Mesenchymal stem cell (in vitro differentiated cells and primary cell): ENCODE measurements at regions not wholly inside any gene's neighbourhood (a gene's known extent, or its start where the extent isn't known, plus 50 kb on each side); places are given as distances from the start of the nearest gene placed in this dataset.
A peak's percentile ranks its signal among the peaks of the same experiment; 100 is the strongest.

Experiments
- DNase-seq: peaks from one replicate; pipeline ENCODE4 v3.0.0-alpha.2; 2013
- H2AFZ ChIP-seq: one replicate; pipeline ENCODE4 v1.6.1; 2013; ENCODE audit warnings: low read depth, mild to moderate bottlenecking, control low read depth, inconsistent platforms, low read length, moderate library complexity
- H2AK5ac ChIP-seq: 2 replicates; pipeline ENCODE4 v1.6.1; 2013; ENCODE audit warnings: low read length, moderate library complexity, mild to moderate bottlenecking, inconsistent platforms; ENCODE audit not compliant: severe bottlenecking
- H2BK120ac ChIP-seq: one replicate; pipeline ENCODE4 v1.6.1; 2013; ENCODE audit warnings: low read depth, mild to moderate bottlenecking, inconsistent platforms, low read length, moderate library complexity
- H2BK12ac ChIP-seq, 2 experiments: one replicate each; pipeline ENCODE4 v1.6.1; 2013; ENCODE audit warnings: inconsistent platforms in 2 of 2, low read length in 2 of 2, mild to moderate bottlenecking in 2 of 2, moderate library complexity in 2 of 2, control low read depth in 1 of 2
- H2BK15ac ChIP-seq: one replicate; pipeline ENCODE4 v1.6.1; 2013; ENCODE audit warnings: mild to moderate bottlenecking, low read depth, inconsistent platforms; ENCODE audit not compliant: poor library complexity, severe bottlenecking
- H2BK5ac ChIP-seq: 2 replicates; pipeline ENCODE4 v1.6.1; 2013; ENCODE audit warnings: low read depth, mild to moderate bottlenecking, low read length, control low read depth, inconsistent platforms; ENCODE audit not compliant: poor library complexity, severe bottlenecking
- H3K14ac ChIP-seq, 2 experiments: one replicate each; pipeline ENCODE4 v1.6.1; 2013; ENCODE audit warnings: inconsistent platforms in 2 of 2, low read length in 2 of 2, control low read depth in 1 of 2, mild to moderate bottlenecking in 1 of 2, moderate library complexity in 1 of 2
- H3K18ac ChIP-seq, 2 experiments: one replicate each; pipeline ENCODE4 v1.6.1; 2013; ENCODE audit warnings: inconsistent platforms in 2 of 2, low read length in 2 of 2, control low read depth in 1 of 2, low read depth in 1 of 2, mild to moderate bottlenecking in 1 of 2
- H3K23ac ChIP-seq, 2 experiments: one replicate each; pipeline ENCODE4 v1.6.1; 2013; ENCODE audit warnings: inconsistent platforms in 2 of 2, low read length in 2 of 2, mild to moderate bottlenecking in 2 of 2, moderate library complexity in 2 of 2, control low read depth in 1 of 2
- H3K27ac ChIP-seq: 2 replicates; pipeline ENCODE4 v1.5.1; 2013; ENCODE audit warnings: mild to moderate bottlenecking, moderate library complexity, low read length, control low read depth, inconsistent platforms; ENCODE audit not compliant: poor library complexity, severe bottlenecking
- H3K27me3 ChIP-seq, 2 experiments: 2 replicates each; pipeline versions ENCODE4 v1.6.1 to v1.7.0; 2013; ENCODE audit warnings: low read length in 2 of 2, mild to moderate bottlenecking in 2 of 2, moderate library complexity in 2 of 2, control low read depth in 1 of 2, inconsistent platforms in 1 of 2; ENCODE audit not compliant: control insufficient read depth in 1 of 2, insufficient read depth in 1 of 2
- H3K36me3 ChIP-seq, 2 experiments: 2 replicates each; pipeline versions ENCODE4 v1.6.1 to v1.7.0; 2013; ENCODE audit warnings: low read length in 2 of 2, control low read depth in 1 of 2, inconsistent platforms in 1 of 2, low read depth in 1 of 2, mild to moderate bottlenecking in 1 of 2; ENCODE audit not compliant: insufficient read depth in 2 of 2, control insufficient read depth in 1 of 2
- H3K4ac ChIP-seq, 2 experiments: one replicate each; pipeline ENCODE4 v1.6.1; 2013; ENCODE audit warnings: inconsistent platforms in 2 of 2, low read length in 2 of 2, mild to moderate bottlenecking in 2 of 2, moderate library complexity in 2 of 2, control low read depth in 1 of 2, low read depth in 1 of 2
- H3K4me1 ChIP-seq: 2 replicates; pipeline ENCODE4 v1.6.1; 2013; ENCODE audit warnings: low read depth, low read length, control low read depth; ENCODE audit not compliant: control insufficient read depth, insufficient read depth
- H3K4me2 ChIP-seq: 2 replicates; pipeline ENCODE4 v1.6.1; 2013; ENCODE audit warnings: low read length, mild to moderate bottlenecking, inconsistent platforms; ENCODE audit not compliant: poor library complexity, severe bottlenecking
- H3K4me3 ChIP-seq, 2 experiments: 2 replicates each; pipeline versions ENCODE4 v1.5.1 to v1.7.0; 2013; ENCODE audit warnings: low read length in 2 of 2, mild to moderate bottlenecking in 2 of 2, control low read depth in 1 of 2, low read depth in 1 of 2; ENCODE audit not compliant: insufficient read depth in 1 of 2
- H3K79me1 ChIP-seq: replicated peaks from 2 replicates; pipeline ENCODE4 v1.6.1; 2013; ENCODE audit warnings: mild to moderate bottlenecking, control low read depth, low read length, inconsistent platforms; ENCODE audit not compliant: poor library complexity, severe bottlenecking
- H3K9ac ChIP-seq: 2 replicates; pipeline ENCODE4 v1.7.0; 2013; ENCODE audit warnings: mild to moderate bottlenecking, low read length, moderate library complexity
- H3K9me3 ChIP-seq: 2 replicates; pipeline ENCODE4 v1.7.0; 2013; ENCODE audit warnings: mild to moderate bottlenecking, low read length; ENCODE audit not compliant: control insufficient read depth
- H4K8ac ChIP-seq: one replicate; pipeline ENCODE4 v1.6.1; 2013; ENCODE audit warnings: inconsistent platforms, mild to moderate bottlenecking, low read length, moderate library complexity
- H4K91ac ChIP-seq: one replicate; pipeline ENCODE4 v1.6.1; 2013; ENCODE audit warnings: mild to moderate bottlenecking, low read length, inconsistent platforms
- WGBS: methylation state at CpG from one replicate; pipeline ENCODE4 v1.1.7; 2013; ENCODE audit warnings: mixed read lengths; 5-methylcytosine and 5-hydroxymethylcytosine counted together

DNA sequence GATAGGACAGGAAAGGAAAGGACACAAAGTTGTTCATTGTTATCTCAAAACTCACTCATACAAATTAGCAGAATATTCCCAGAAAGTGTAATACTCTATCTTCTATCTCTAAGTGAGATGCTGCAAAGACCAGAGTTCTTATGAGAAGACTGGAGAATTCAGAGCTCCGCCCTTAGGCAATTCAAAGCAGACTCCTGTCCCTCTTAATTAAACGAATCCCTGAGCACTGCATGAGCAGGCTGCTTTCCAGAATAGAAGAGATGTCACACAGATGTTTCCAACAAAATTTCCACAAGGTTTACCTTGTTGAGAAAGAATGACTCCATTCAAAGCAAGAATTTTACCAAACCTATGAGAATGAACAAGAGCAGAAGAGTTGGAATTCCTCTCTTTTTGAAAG is 630.8 kb upstream of the INTU start:
- Histone ChIP-seq H3K18ac (no peak overlapping the region), H2AK5ac (no peak overlapping the region), H3K36me3 (no peaks in the 10 kb centered on the region), H3K14ac (no peak overlapping the region), H4K8ac (no peak overlapping the region), H2BK12ac (no peak overlapping the region), H3K9ac (no peak overlapping the region), H2AFZ (no peak overlapping the region), H3K4me3 (no peak overlapping the region), H2BK5ac (no peak overlapping the region), H3K4me1 (no peaks in the 10 kb centered on the region), H3K4me2 (no peak overlapping the region), H3K27ac (no peak overlapping the region), H3K9me3 (no peaks in the 10 kb centered on the region), H4K91ac (no peak overlapping the region), H3K23ac (no peak overlapping the region), H3K4ac (no peak overlapping the region), H2BK120ac (no peak overlapping the region), H2BK15ac (no peak overlapping the region), H3K79me1 (no peaks in the 10 kb centered on the region), H3K27me3 (no peaks in the 10 kb centered on the region)
- WGBS = 88% methylated on average over 2 of the region's 2 CpGs
- no peak for DNase-seq

DNA sequence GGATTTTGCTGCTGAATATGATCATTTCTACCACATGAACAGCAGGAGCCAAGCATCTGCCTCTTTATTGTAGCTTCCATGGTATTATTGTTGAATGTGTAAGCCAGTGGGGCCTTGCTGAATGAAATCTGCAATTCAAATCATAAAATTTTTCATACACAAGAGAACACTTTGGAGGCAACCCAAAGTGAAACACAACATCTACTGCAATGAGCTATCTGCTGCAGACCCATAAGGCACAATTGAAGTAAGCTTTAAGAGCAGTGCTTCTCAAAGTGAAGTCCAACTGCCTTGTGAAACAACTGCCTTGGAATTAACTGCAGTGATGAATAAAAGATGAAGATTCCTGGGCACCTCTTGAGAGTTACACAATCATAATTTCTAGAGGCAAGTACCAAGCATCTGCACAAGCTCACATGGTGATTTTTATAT is 626.3 kb upstream of the INTU start:
- H3K4me1 ChIP-seq = no peaks in the 10 kb centered on the region
- DNase-seq = no peak
- H3K18ac ChIP-seq = no peak overlapping the region
- H2BK12ac ChIP-seq = no peak overlapping the region
- H3K27ac ChIP-seq = no peak overlapping the region
- H3K9me3 ChIP-seq = no peaks in the 10 kb centered on the region
- H3K27me3 ChIP-seq = no peaks in the 10 kb centered on the region
- H4K91ac ChIP-seq = no peak overlapping the region
- H2BK5ac ChIP-seq = no peak overlapping the region
- no peak overlapping the region for H2BK120ac ChIP-seq
- H3K79me1 ChIP-seq = no peaks in the 10 kb centered on the region
- H3K36me3 ChIP-seq = no peaks in the 10 kb centered on the region
- H2BK15ac ChIP-seq = no peak overlapping the region
- no peak overlapping the region for H4K8ac ChIP-seq
- no peak overlapping the region for H2AK5ac ChIP-seq
- no peak overlapping the region for H3K14ac ChIP-seq
- no peak overlapping the region for H3K9ac ChIP-seq
- H2AFZ ChIP-seq = no peak overlapping the region
- H3K4me3 ChIP-seq = no peak overlapping the region
- H3K4ac ChIP-seq = no peak overlapping the region
- H3K23ac ChIP-seq = no peak overlapping the region
- H3K4me2 ChIP-seq = no peak overlapping the region

DNA sequence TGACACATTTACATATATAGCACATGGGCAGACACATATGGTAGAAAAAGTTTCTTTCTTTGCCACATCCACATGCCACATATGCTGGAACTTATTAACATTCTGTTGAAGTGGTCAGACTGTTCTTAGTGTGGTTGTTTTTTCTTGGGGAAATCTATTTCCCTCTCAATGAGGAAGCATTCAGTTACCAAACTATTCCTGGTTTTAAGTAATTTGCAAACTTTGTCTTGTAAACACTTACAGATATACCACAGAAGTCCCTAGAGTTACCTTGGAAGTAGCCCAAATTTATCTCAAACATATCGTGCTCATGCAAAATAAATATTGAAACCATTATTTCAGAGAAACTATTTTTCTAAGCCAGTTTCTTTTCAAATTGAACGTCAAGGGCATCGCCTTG is 625.5 kb upstream of the INTU start:
- WGBS = 93% methylated on average over 3 of the region's 3 CpGs

DNA sequence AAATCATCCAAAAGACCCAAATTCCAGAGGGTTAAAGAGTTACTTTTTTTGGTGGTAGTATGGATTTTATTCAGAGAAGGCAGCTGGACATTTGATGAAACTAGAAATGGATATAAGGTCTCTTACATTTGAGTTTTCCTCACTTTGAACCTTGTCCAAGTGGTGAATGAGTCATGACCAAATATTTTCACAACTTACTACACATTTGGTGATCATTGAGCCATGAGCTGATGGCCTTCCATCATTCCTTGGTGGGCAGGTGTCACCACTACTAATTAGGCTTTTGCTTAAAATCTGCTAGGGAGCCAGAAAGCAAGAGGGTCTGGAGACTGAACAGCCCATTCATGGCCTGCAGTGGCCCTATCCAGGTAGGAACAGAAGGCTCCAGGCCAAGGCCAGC is 620.2 kb upstream of the INTU start:
- Histone ChIP-seq H2AFZ (no peak overlapping the region), H3K4me3 (no peak overlapping the region), H4K8ac (no peak overlapping the region), H3K4ac (no peak overlapping the region), H2BK15ac (no peak overlapping the region), H3K79me1 (no peaks in the 10 kb centered on the region), H4K91ac (no peak overlapping the region), H3K9ac (no peak overlapping the region), H2BK120ac (no peak overlapping the region), H3K27me3 (no peaks in the 10 kb centered on the region), H3K4me1 (peaks cover 2% of the 10 kb centered on the region), H3K18ac (no peak overlapping the region), H3K36me3 (no peaks in the 10 kb centered on the region), H3K4me2 (peak overlapping the region; percentile 21), H3K23ac (no peak overlapping the region), H3K27ac (peak overlapping the region; percentile 35), H3K9me3 (no peaks in the 10 kb centered on the region), H2AK5ac (peak overlapping the region; percentile 31), H2BK5ac (no peak overlapping the region), H3K14ac (no peak overlapping the region), H2BK12ac (no peak overlapping the region)
- peak; percentile 37 for DNase-seq

More for the DNA sequence above, 625.5 kb upstream of the INTU start:
- Histone ChIP-seq H2AK5ac (no peak overlapping the region), H3K9me3 (no peaks in the 10 kb centered on the region), H3K23ac (no peak overlapping the region), H3K27ac (no peak overlapping the region), H2BK120ac (no peak overlapping the region), H3K18ac (no peak overlapping the region), H2AFZ (no peak overlapping the region), H3K14ac (no peak overlapping the region), H3K79me1 (no peaks in the 10 kb centered on the region), H4K91ac (no peak overlapping the region), H3K27me3 (no peaks in the 10 kb centered on the region), H4K8ac (no peak overlapping the region), H2BK12ac (no peak overlapping the region), H3K4ac (no peak overlapping the region), H3K4me3 (no peak overlapping the region), H2BK15ac (no peak overlapping the region), H3K4me2 (no peak overlapping the region), H3K4me1 (no peaks in the 10 kb centered on the region), H3K9ac (no peak overlapping the region), H3K36me3 (no peaks in the 10 kb centered on the region), H2BK5ac (no peak overlapping the region)
- DNase-seq = no peak
